Heart left ventricle (tissue), 13 donors: ENCODE measurements at regions not wholly inside any gene's neighbourhood (a gene's known extent, or its start where the extent isn't known, plus 50 kb on each side); places are given as distances from the start of the nearest gene placed in this dataset.

Experiments
- POLR2A ChIP-seq, 2 donors: fragments of 450-650 bp; IDR thresholded peaks; one replicate each; pipeline ENCODE4 v1.6.1; 2017; ENCODE audit warnings: antibody characterized with exemption in 2 of 2, mild to moderate bottlenecking in 2 of 2, moderate library complexity in 2 of 2
- TF ChIP-seq, protein P1 (sequence below), 12 donors: fragments of 200-600 bp; sonication (generic) in 4 of 12; IDR thresholded peaks; one replicate each; pipeline versions ENCODE4 v1.5.0 to v1.8.0; 2018 to 2022; ENCODE audit warnings: antibody characterized with exemption in 12 of 12, mild to moderate bottlenecking in 5 of 12
- donor health status: ischemic (EF 13 %, LVEDD 7.1; RV severe dilation, severe dysfunction).
- donor health status: DM: no; HTN: yes; CAD: no.
- donor health status: DM: no; HTN: no; CAD: no.
- donor health status: ischemic (EF 25% LVEDD 6.9; RV normal size, moderate dysfunction).
- donor health status: ischemic (EF 25% LVEDD 5.7; RV mildly dilated, moderate dysfunction).
- donor health status: ischemic (EF 35%, LVEDD 5.7; RV mildly dilated, moderate dysfunction).
- donor health status: nonischemic (EF 11% LVEDD 7.7; RV severe dilation, severe dysfunction).
- donor health status: DM: yes; HTN: yes; CAD: no.
- donor health status: PGD.
- donor health status: ischemic (EF 29% LVEDD 5.4; RV normal size, mild dysfunction).
- donor health status: nonischemic (EF 23%, LVEDD 6.1; RV moderate dilation, normal function).

DNA sequence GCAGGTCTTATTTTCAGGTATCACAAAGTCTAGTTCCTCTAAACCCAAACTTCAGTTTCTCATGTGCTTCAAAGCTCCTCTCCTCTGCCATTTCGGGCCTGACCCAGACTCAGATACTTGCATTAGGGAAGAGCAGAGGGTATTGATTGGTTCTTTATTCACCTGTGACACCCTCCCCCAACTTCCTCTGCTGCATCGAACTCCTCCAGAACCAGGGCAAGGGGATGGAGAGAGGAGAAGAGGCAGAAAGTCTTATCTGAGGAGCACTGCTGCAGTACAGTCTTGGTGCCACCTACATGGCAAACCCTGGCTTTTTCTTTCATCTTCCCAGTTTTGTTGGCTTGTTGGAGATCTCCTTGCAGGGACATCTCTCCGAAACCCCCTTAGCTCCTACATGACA lies 96.0 kb upstream of the OSMR start:
- TF ChIP-seq, protein P1, sequence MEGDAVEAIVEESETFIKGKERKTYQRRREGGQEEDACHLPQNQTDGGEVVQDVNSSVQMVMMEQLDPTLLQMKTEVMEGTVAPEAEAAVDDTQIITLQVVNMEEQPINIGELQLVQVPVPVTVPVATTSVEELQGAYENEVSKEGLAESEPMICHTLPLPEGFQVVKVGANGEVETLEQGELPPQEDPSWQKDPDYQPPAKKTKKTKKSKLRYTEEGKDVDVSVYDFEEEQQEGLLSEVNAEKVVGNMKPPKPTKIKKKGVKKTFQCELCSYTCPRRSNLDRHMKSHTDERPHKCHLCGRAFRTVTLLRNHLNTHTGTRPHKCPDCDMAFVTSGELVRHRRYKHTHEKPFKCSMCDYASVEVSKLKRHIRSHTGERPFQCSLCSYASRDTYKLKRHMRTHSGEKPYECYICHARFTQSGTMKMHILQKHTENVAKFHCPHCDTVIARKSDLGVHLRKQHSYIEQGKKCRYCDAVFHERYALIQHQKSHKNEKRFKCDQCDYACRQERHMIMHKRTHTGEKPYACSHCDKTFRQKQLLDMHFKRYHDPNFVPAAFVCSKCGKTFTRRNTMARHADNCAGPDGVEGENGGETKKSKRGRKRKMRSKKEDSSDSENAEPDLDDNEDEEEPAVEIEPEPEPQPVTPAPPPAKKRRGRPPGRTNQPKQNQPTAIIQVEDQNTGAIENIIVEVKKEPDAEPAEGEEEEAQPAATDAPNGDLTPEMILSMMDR (IDR thresholded peaks at IDR 0.05): no peak
- TF ChIP-seq POLR2A (IDR thresholded peaks at IDR 0.05): no peak
